Right lobe of liver (tissue), 6 donors: ENCODE measurements at regions not wholly inside any gene's neighbourhood (a gene's known extent, or its start where the extent isn't known, plus 50 kb on each side); places are given as distances from the start of the nearest gene placed in this dataset.

Source experiments
- ATAC-seq, 4 donors: fragments of 200-7000 bp; cut with Tn5 transposase; one replicate each; pipeline ENCODE4 v1.9.1; 2020; ENCODE audit warnings: mild to moderate bottlenecking in 4 of 4, moderate library complexity in 4 of 4
- DNase-seq, 3 donors: peaks; one replicate each; pipeline ENCODE4 v3.0.0-alpha.2; 2020
- H3K27ac ChIP-seq, 3 donors: fragments of 200-600 bp; one replicate each; pipeline ENCODE4 v1.8.0; 2022
- H3K27me3 ChIP-seq, 2 donors: fragments of 200-600 bp; one replicate each; pipeline ENCODE4 v1.8.0; 2022
- H3K36me3 ChIP-seq, 4 donors: fragments of 200-600 bp; sonication (generic) in 1 of 4; one replicate each; pipeline versions ENCODE4 v1.5.1 to v1.8.0; 2017 to 2022; ENCODE audit warnings: control low read depth in 1 of 4
- H3K4me1 ChIP-seq, 4 donors: fragments of 200-600 bp; sonication (generic) in 1 of 4; one replicate each; pipeline versions ENCODE4 v1.5.1 to v1.8.0; 2017 to 2022; ENCODE audit warnings: control low read depth in 1 of 4
- H3K4me3 ChIP-seq, 3 donors: fragments of 200-600 bp; one replicate each; pipeline ENCODE4 v1.8.0; 2022
- H3K9me3 ChIP-seq, 4 donors: fragments of 200-600 bp; sonication (generic) in 1 of 4; one replicate each; pipeline versions ENCODE4 v1.5.1 to v1.8.0; 2017 to 2022; ENCODE audit warnings: control low read depth in 1 of 4
- CTCF ChIP-seq, 4 donors: fragments of 200-600 bp in 3 of 4; fragments of 450-650 bp in 1 of 4; IDR thresholded peaks; one replicate each; pipeline versions ENCODE4 v1.5.1 to v1.8.0; 2016 to 2022; ENCODE audit warnings: antibody characterized with exemption in 4 of 4, mild to moderate bottlenecking in 2 of 4
- POLR2A ChIP-seq: fragments of 450-650 bp; IDR thresholded peaks from one replicate; pipeline ENCODE4 v1.6.1; 2017; ENCODE audit warnings: antibody characterized with exemption, mild to moderate bottlenecking
- WGBS: methylation state at CpG from one replicate; pipeline ENCODE4 v1.1.6; 2018; ENCODE audit warnings: low coverage, low lambda C conversion rate; ENCODE audit not compliant: insufficient coverage; ENCODE audit errors: missing lambda C conversion rate; 5-methylcytosine and 5-hydroxymethylcytosine counted together
- intact Hi-C, 2 donors: fragments of 100-400 bp; cut with DNase I; formaldehyde crosslinking; loops; one replicate each; pipeline versions ENCODE4 v1.11.2 to v1.14.1; 2022
- donor health status: DM: no; HTN: yes; CAD: no.
- donor health status: DM: no; HTN: no; CAD: no.
- donor health status: DM: no; HTN: no; CAD: no.
- donor health status: DM: no; HTN: yes; CAD: no.
- donor health status: DM: no; HTN: yes; CAD: no.

- H3K4me3 ChIP-seq: no peak overlapping the region
- ATAC-seq (no peak), DNase-seq (no peak)
- no peak for TF ChIP-seq CTCF (IDR thresholded peaks at IDR 0.05)
- no peak for TF ChIP-seq POLR2A
- no peaks in the 10 kb centered on the region for H3K27me3 ChIP-seq
- no peaks in the 10 kb centered on the region for H3K9me3 ChIP-seq
- H3K27ac ChIP-seq: no peak overlapping the region
- intact Hi-C loops: no loop called here
- H3K36me3 ChIP-seq: no peaks in the 10 kb centered on the region
- 46% methylated on average over 1 of the region's 1 CpG for WGBS
- H3K4me1 ChIP-seq: no peaks in the 10 kb centered on the region
Measured at GRCh38 chr1:73623946-73624345, 574.0 kb downstream of the LRRIQ3 start.

GRCh38 chr1:73617145-73617544, 580.8 kb downstream of the LRRIQ3 start:
- 17% methylated on average over 1 of the region's 4 CpGs for WGBS
- Histone ChIP-seq H3K9me3 (no peaks in the 10 kb centered on the region), H3K4me1 (no peaks in the 10 kb centered on the region), H3K36me3 (no peaks in the 10 kb centered on the region), H3K4me3 (no peak overlapping the region), H3K27me3 (no peaks in the 10 kb centered on the region), H3K27ac (no peak overlapping the region)
- intact Hi-C loops: no loop called here
- ATAC-seq: no peak
- no peak for DNase-seq
- no peak for TF ChIP-seq POLR2A
- no peak for TF ChIP-seq CTCF (IDR thresholded peaks at IDR 0.05)

- intact Hi-C loops: no loop called here
- Histone ChIP-seq H3K27me3 (no peaks in the 10 kb centered on the region), H3K27ac (no peak overlapping the region), H3K36me3 (no peaks in the 10 kb centered on the region), H3K4me1 (no peaks in the 10 kb centered on the region), H3K9me3 (no peaks in the 10 kb centered on the region), H3K4me3 (no peak overlapping the region)
- ATAC-seq: no peak
- no peak for DNase-seq
- TF ChIP-seq POLR2A: no peak
- TF ChIP-seq CTCF (IDR thresholded peaks at IDR 0.05): no peak
Measured at GRCh38 chr1:73611681-73612080, 586.3 kb downstream of the LRRIQ3 start.

GRCh38 chr1:73604739-73605138, 593.2 kb downstream of the LRRIQ3 start:
- no peaks in the 10 kb centered on the region for H3K4me1 ChIP-seq
- DNase-seq (no peak), ATAC-seq (no peak)
- H3K9me3 ChIP-seq: no peaks in the 10 kb centered on the region
- no peaks in the 10 kb centered on the region for H3K27me3 ChIP-seq
- no peak overlapping the region for H3K27ac ChIP-seq
- no peak for TF ChIP-seq CTCF (IDR thresholded peaks at IDR 0.05)
- no peak for TF ChIP-seq POLR2A
- no peaks in the 10 kb centered on the region for H3K36me3 ChIP-seq
- intact Hi-C loops: no loop called here
- no peak overlapping the region for H3K4me3 ChIP-seq
- WGBS: 49% methylated on average over 2 of the region's 2 CpGs

GRCh38 chr1:73604211-73604610, 593.8 kb downstream of the LRRIQ3 start:
- 30% methylated on average over 1 of the region's 1 CpG for WGBS
- no peaks in the 10 kb centered on the region for H3K4me1 ChIP-seq
- intact Hi-C loops: no loop called here
- H3K9me3 ChIP-seq: no peaks in the 10 kb centered on the region
- TF ChIP-seq CTCF (IDR thresholded peaks at IDR 0.05) (no peak), POLR2A (no peak)
- no peak overlapping the region for H3K4me3 ChIP-seq
- H3K27ac ChIP-seq: no peak overlapping the region
- H3K27me3 ChIP-seq: no peaks in the 10 kb centered on the region
- DNase-seq: no peak
- no peak for ATAC-seq
- no peaks in the 10 kb centered on the region for H3K36me3 ChIP-seq
